DMS153 treated with DMSO at 0.1 percent for 48 hours (cell line): ENCODE measurements at regions not wholly inside any gene's neighbourhood (a gene's known extent, or its start where the extent isn't known, plus 50 kb on each side); places are given as distances from the start of the nearest gene placed in this dataset.
"Not testable (repeated sequence)": the region's sequence is repeated elsewhere in the genome, so short reads cannot be mapped to it uniquely, and the experiment has no call there.

ENCODE experiments used
- DNase-seq: peaks from one replicate; lab custom pipeline; 2025; ENCODE audit not compliant: unreplicated experiment; lab: John Stamatoyannopoulos, UW

- DNase-seq = no peak
Observed at GRCh38 chr6:150456466-150456865, 87.7 kb downstream of the IYD start.

- DNase-seq = no peak
Observed at GRCh38 chr6:150456902-150457643, 88.3 kb downstream of the IYD start.

GRCh38 chr6:150458579-150458978, 89.8 kb downstream of the IYD start:
- no peak for DNase-seq

- DNase-seq = no peak
Observed at GRCh38 chr6:150463852-150464251, 95.0 kb downstream of the IYD start.

GRCh38 chr6:150464966-150465365, 96.2 kb downstream of the IYD start:
- DNase-seq = no peak

- no peak for DNase-seq
Observed at GRCh38 chr6:150465610-150466009, 96.8 kb downstream of the IYD start.

GRCh38 chr6:150466196-150466595, 97.4 kb downstream of the IYD start:
- DNase-seq = no peak

- DNase-seq = no peak
Observed at GRCh38 chr6:150470131-150470530, 101.3 kb downstream of the IYD start.

- no peak for DNase-seq
Observed at GRCh38 chr6:150470960-150471665, 102.3 kb downstream of the IYD start.

GRCh38 chr6:150478656-150479545, 110.1 kb downstream of the IYD start:
- no peak for DNase-seq

- DNase-seq = no peak
Observed at GRCh38 chr6:150482883-150483409, 114.1 kb downstream of the IYD start.

GRCh38 chr6:150485161-150485958, 114.3 kb upstream of the PLEKHG1 start:
- DNase-seq = no peak

- DNase-seq = no peak
Observed at GRCh38 chr6:150486048-150486447, 113.6 kb upstream of the PLEKHG1 start.

- no peak for DNase-seq
Observed at GRCh38 chr6:150490586-150490985, 109.1 kb upstream of the PLEKHG1 start.

- DNase-seq = no peak
Observed at GRCh38 chr6:150491131-150491810, 108.4 kb upstream of the PLEKHG1 start.

GRCh38 chr6:150491811-150492172, 107.9 kb upstream of the PLEKHG1 start:
- DNase-seq = no peak

- no peak for DNase-seq
Observed at GRCh38 chr6:150492507-150492906, 107.2 kb upstream of the PLEKHG1 start.

- no peak for DNase-seq
Observed at GRCh38 chr6:150492941-150493340, 106.7 kb upstream of the PLEKHG1 start.

- not testable (repeated sequence) for DNase-seq
Observed at GRCh38 chr6:150493552-150493951, 106.1 kb upstream of the PLEKHG1 start.

- no peak for DNase-seq
Observed at GRCh38 chr6:150494241-150494640, 105.4 kb upstream of the PLEKHG1 start.
